ENCODE measurements at regions not wholly inside any gene's neighbourhood (a gene's known extent, or its start where the extent isn't known, plus 50 kb on each side); places are given as distances from the start of the nearest gene placed in this dataset.

GRCh38 chr2:234733795-234734600, 217.8 kb upstream of the SH3BP4 start:
- TF ChIP-seq POLR2A (IDR thresholded peaks at IDR 0.05) = no peak
- no peak for TF ChIP-seq CTCF (IDR thresholded peaks at IDR 0.05)
- TF ChIP-seq EP300 (IDR thresholded peaks at IDR 0.05) = no peak

Data from tibial nerve (tissue), 4 donors.